ENCODE measurements at regions not wholly inside any gene's neighbourhood (a gene's known extent, or its start where the extent isn't known, plus 50 kb on each side); places are given as distances from the start of the nearest gene placed in this dataset.
"Not testable (repeated sequence)": the region's sequence is repeated elsewhere in the genome, so short reads cannot be mapped to it uniquely, and the experiment has no call there.

GRCh38 chr13:22931576-22931975, 249.2 kb upstream of the SGCG start (continued):
- no peak for TF ChIP-seq NRF1 (IDR thresholded peaks at IDR 0.05; ENCODE audit: low read depth, low read length)

- H3K9me3 ChIP-seq; H3F3A ChIP-seq (replicated peaks; ENCODE audit: insufficient read depth); H3K27me3 ChIP-seq (ENCODE audit: insufficient read depth); H4K20me1 ChIP-seq (ENCODE audit: insufficient read depth); H3K9ac ChIP-seq; H3K79me2 ChIP-seq (ENCODE audit: insufficient read depth); H3K4me2 ChIP-seq; H3K36me3 ChIP-seq (replicated peaks in 1 of 2; ENCODE audit: control insufficient read depth in 1 of 2, insufficient read depth in 2 of 2, low read length in 1 of 2); CTCF ChIA-PET; DNase-seq; H2AFZ ChIP-seq (ENCODE audit: low read depth); H3K9me2 ChIP-seq; POLR2A ChIA-PET; H3K27ac ChIP-seq (ENCODE audit: low read depth in 2 of 2, low read length in 1 of 2); H3K4me3 ChIP-seq (ENCODE audit: low read depth in 2 of 2, low read length in 1 of 2); H3K4me1 ChIP-seq (ENCODE audit: control insufficient read depth in 1 of 2, insufficient read depth in 2 of 2, low read depth in 1 of 2, low read length in 1 of 2): not testable (repeated sequence)
- whole genome bisulfite sequencing (ENCODE audit: low lambda C conversion rate): 40% methylated on average over 9 of the region's 20 CpGs
Measured at GRCh38 chr13:22932632-22933412, 248.0 kb upstream of the SGCG start.

DNA sequence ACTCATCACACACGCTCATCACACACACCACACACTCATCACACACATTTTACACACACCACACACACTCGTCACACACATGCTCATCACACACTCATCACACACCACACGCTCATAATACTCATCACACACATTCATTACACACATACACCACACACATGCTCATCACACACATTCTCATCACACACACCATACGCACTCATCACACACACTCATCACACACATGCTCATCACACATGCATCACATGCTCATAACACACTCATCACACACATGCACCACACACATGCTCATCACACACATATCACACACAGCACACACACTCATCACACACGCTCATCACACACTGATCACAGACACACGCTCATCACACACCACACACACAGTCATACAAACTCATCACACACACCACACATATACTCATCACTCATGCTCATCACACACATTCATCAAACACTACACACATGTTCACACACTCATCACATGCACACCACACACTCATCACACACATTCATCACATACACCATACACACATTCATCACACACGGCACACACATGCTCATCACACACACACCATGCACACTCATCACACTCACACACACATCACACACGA, 247.1 kb upstream of the SGCG start:
- no peak overlapping the region for H3K9ac ChIP-seq
- no peaks in the 10 kb centered on the region for H3K36me3 ChIP-seq (replicated peaks in 1 of 2; ENCODE audit: control insufficient read depth in 1 of 2, insufficient read depth in 2 of 2, low read length in 1 of 2)
- WGBS (ENCODE audit: low lambda C conversion rate): 58% methylated on average over 8 of the region's 8 CpGs
- POLR2A ChIA-PET: no interaction called here
- no peak for DNase-seq
- H3K27ac ChIP-seq (ENCODE audit: low read depth in 2 of 2, low read length in 1 of 2): no peak overlapping the region
- no peaks in the 10 kb centered on the region for H3K9me2 ChIP-seq
- no peaks in the 10 kb centered on the region for H3K4me1 ChIP-seq (ENCODE audit: control insufficient read depth in 1 of 2, insufficient read depth in 2 of 2, low read depth in 1 of 2, low read length in 1 of 2)
- no peak overlapping the region for H3K4me3 ChIP-seq (ENCODE audit: low read depth in 2 of 2, low read length in 1 of 2)
- no peak overlapping the region for H2AFZ ChIP-seq (ENCODE audit: low read depth)
- H3K79me2 ChIP-seq (ENCODE audit: insufficient read depth): no peaks in the 10 kb centered on the region
- H4K20me1 ChIP-seq (ENCODE audit: insufficient read depth): no peaks in the 10 kb centered on the region
- no peaks in the 10 kb centered on the region for H3K9me3 ChIP-seq
- H3F3A ChIP-seq (replicated peaks; ENCODE audit: insufficient read depth): no peaks in the 10 kb centered on the region
- no peak overlapping the region for H3K4me2 ChIP-seq
- CTCF ChIA-PET: no interaction called here
- TF ChIP-seq RAD21 (IDR thresholded peaks at IDR 0.05; ENCODE audit: low read length) (no peak), JUND (IDR thresholded peaks at IDR 0.05) (no peak), ELF1 (IDR thresholded peaks at IDR 0.05) (no peak), GATA2 (CRISPR knock-in tag; IDR thresholded peaks at IDR 0.05) (no peak), RCOR1 (IDR thresholded peaks at IDR 0.05; ENCODE audit: low read length) (no peak), RFX5 (IDR thresholded peaks at IDR 0.05; ENCODE audit: low read length) (no peak), EZH2phosphoT487 (IDR thresholded peaks at IDR 0.05; ENCODE audit: borderline replicate concordance, low read depth) (no peak), SMC3 (IDR thresholded peaks at IDR 0.05; ENCODE audit: low read depth, low read length) (no peak), TEAD4 (IDR thresholded peaks at IDR 0.05; ENCODE audit: borderline replicate concordance, insufficient read depth) (no peak), NRF1 (IDR thresholded peaks at IDR 0.05; ENCODE audit: low read depth, low read length) (no peak), FOXM1 (IDR thresholded peaks at IDR 0.05; ENCODE audit: low read depth) (no peak), IRF3 (IDR thresholded peaks at IDR 0.05; ENCODE audit: low read depth, low read length) (no peak)
- TF ChIP-seq, protein P1, sequence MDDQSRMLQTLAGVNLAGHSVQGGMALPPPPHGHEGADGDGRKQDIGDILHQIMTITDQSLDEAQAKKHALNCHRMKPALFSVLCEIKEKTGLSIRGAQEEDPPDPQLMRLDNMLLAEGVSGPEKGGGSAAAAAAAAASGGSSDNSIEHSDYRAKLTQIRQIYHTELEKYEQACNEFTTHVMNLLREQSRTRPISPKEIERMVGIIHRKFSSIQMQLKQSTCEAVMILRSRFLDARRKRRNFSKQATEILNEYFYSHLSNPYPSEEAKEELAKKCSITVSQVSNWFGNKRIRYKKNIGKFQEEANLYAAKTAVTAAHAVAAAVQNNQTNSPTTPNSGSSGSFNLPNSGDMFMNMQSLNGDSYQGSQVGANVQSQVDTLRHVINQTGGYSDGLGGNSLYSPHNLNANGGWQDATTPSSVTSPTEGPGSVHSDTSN (IDR thresholded peaks at IDR 0.05): no peak
- TF ChIP-seq, protein P2, sequence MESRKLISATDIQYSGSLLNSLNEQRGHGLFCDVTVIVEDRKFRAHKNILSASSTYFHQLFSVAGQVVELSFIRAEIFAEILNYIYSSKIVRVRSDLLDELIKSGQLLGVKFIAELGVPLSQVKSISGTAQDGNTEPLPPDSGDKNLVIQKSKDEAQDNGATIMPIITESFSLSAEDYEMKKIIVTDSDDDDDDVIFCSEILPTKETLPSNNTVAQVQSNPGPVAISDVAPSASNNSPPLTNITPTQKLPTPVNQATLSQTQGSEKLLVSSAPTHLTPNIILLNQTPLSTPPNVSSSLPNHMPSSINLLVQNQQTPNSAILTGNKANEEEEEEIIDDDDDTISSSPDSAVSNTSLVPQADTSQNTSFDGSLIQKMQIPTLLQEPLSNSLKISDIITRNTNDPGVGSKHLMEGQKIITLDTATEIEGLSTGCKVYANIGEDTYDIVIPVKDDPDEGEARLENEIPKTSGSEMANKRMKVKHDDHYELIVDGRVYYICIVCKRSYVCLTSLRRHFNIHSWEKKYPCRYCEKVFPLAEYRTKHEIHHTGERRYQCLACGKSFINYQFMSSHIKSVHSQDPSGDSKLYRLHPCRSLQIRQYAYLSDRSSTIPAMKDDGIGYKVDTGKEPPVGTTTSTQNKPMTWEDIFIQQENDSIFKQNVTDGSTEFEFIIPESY (IDR thresholded peaks at IDR 0.05; ENCODE audit: borderline replicate concordance, low read depth): no peak
- H3K27me3 ChIP-seq (ENCODE audit: insufficient read depth): no peaks in the 10 kb centered on the region; the same call in 1 of the 2 replicates

Data from SK-N-SH (cell line).